DOHH2 (cell line): ENCODE measurements at regions not wholly inside any gene's neighbourhood (a gene's known extent, or its start where the extent isn't known, plus 50 kb on each side); places are given as distances from the start of the nearest gene placed in this dataset.

Source experiments
- EZH2phosphoT487 ChIP-seq: fragments of 200-600 bp; sonication (generic); IDR thresholded peaks from 2 replicates; pipeline ENCODE4 v1.6.1; 2017; ENCODE audit warnings: borderline replicate concordance, mild to moderate bottlenecking, antibody characterized with exemption, low read length, moderate library complexity, mixed read lengths
- TF ChIP-seq, protein P1 (sequence below): fragments of 200-600 bp; sonication (generic); IDR thresholded peaks from one replicate; pipeline ENCODE4 v1.5.1; 2014; ENCODE audit warnings: antibody characterized with exemption, mild to moderate bottlenecking, low read depth, low read length; ENCODE audit not compliant: poor library complexity, severe bottlenecking

DNA sequence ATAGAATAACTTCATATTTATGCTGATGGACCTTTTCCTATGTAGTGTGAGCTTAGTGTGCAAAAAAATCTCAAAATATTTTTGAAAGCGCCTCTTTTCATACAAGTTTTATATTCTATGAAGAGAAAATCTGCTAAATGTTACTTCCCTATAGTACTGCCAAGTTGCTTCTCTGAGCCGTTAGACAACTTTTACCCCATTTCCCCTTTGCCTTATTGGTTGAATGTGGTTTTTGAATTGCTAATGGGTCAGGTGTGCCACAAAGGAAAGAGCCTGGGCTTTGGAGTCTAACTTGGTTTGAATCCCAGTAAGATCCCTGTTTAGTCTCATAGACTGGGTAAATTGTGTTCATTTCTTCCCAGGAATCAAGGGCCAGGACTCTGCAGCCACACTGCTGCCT is 261.5 kb downstream of the SNX10 start:
- TF ChIP-seq, protein P1, sequence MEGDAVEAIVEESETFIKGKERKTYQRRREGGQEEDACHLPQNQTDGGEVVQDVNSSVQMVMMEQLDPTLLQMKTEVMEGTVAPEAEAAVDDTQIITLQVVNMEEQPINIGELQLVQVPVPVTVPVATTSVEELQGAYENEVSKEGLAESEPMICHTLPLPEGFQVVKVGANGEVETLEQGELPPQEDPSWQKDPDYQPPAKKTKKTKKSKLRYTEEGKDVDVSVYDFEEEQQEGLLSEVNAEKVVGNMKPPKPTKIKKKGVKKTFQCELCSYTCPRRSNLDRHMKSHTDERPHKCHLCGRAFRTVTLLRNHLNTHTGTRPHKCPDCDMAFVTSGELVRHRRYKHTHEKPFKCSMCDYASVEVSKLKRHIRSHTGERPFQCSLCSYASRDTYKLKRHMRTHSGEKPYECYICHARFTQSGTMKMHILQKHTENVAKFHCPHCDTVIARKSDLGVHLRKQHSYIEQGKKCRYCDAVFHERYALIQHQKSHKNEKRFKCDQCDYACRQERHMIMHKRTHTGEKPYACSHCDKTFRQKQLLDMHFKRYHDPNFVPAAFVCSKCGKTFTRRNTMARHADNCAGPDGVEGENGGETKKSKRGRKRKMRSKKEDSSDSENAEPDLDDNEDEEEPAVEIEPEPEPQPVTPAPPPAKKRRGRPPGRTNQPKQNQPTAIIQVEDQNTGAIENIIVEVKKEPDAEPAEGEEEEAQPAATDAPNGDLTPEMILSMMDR: no peak
- no peak for TF ChIP-seq EZH2phosphoT487
